HEK293 (cell line): ENCODE measurements at regions not wholly inside any gene's neighbourhood (a gene's known extent, or its start where the extent isn't known, plus 50 kb on each side); places are given as distances from the start of the nearest gene placed in this dataset.

Experiments used
- CTCF ChIA-PET: fragments of 350-600 bp; formaldehyde crosslinking; extraction: SDS; loops from one replicate; lab custom pipeline; 2021; ENCODE audit warnings: antibody characterized with exemption; lab: Yijun Ruan, JAX
- POLR2A ChIA-PET: fragments of 300-600 bp; formaldehyde crosslinking; extraction: SDS; loops from one replicate; lab custom pipeline; 2020; ENCODE audit warnings: antibody characterized with exemption, inconsistent platforms; lab: Yijun Ruan, JAX
- H3K27ac ChIP-seq: fragments of 200-500 bp; sonication (Bioruptor generic); 2 replicates; pipeline ENCODE4 v1.5.1; 2014; ENCODE audit warnings: low read depth, low read length, control low read depth, inconsistent platforms; ENCODE audit errors: extremely low read depth
- H3K36me3 ChIP-seq, 2 experiments: fragments of 200-500 bp in 1 of 2; sonication (Bioruptor generic) in 1 of 2; 1 replicate in 1 of 2; 2 replicates in 1 of 2; pipeline ENCODE4 v1.5.1; 2014 to 2017; ENCODE audit warnings: inconsistent platforms in 2 of 2, low read length in 2 of 2; ENCODE audit not compliant: control insufficient read depth in 2 of 2, insufficient read depth in 1 of 2
- H3K4me1 ChIP-seq: fragments of 200-500 bp; sonication (Bioruptor generic); 2 replicates; pipeline ENCODE4 v1.5.1; 2014; ENCODE audit warnings: mild to moderate bottlenecking, low read length, inconsistent platforms; ENCODE audit not compliant: control insufficient read depth, insufficient read depth
- H3K4me3 ChIP-seq: 2 replicates; pipeline ENCODE4 v1.5.1; 2011; ENCODE audit warnings: low read depth, mild to moderate bottlenecking, control low read depth, low read length, moderate library complexity
- H3K9me3 ChIP-seq: fragments of 200-500 bp; sonication (Bioruptor generic); 2 replicates; pipeline ENCODE4 v1.5.1; 2014; ENCODE audit warnings: low read depth, low read length, inconsistent platforms; ENCODE audit not compliant: control insufficient read depth, insufficient read depth
- KLF1 ChIP-seq: fragments of 450-650 bp; formaldehyde crosslinking; IDR thresholded peaks from 2 replicates; pipeline ENCODE4 v1.5.1; 2016; ENCODE audit warnings: missing biosample characterization, missing genetic modification characterization
- WT1 ChIP-seq: fragments of 450-650 bp; formaldehyde crosslinking; IDR thresholded peaks from 2 replicates; pipeline ENCODE4 v1.5.1; 2016; ENCODE audit warnings: missing biosample characterization, missing genetic modification characterization
- YY1 ChIP-seq: fragments of 450-650 bp; formaldehyde crosslinking; IDR thresholded peaks from 2 replicates; pipeline ENCODE4 v1.5.1; 2018; ENCODE audit warnings: missing biosample characterization, missing genetic modification characterization
- ZBTB1 ChIP-seq: fragments of 450-650 bp; formaldehyde crosslinking; IDR thresholded peaks from 2 replicates; pipeline ENCODE4 v1.5.1; 2016; ENCODE audit warnings: missing biosample characterization, missing genetic modification characterization
- ZBTB8A ChIP-seq: fragments of 450-650 bp; formaldehyde crosslinking; IDR thresholded peaks from 2 replicates; pipeline ENCODE4 v1.5.1; 2016; ENCODE audit warnings: missing biosample characterization, missing genetic modification characterization
- ZNF155 ChIP-seq: fragments of 450-650 bp; formaldehyde crosslinking; IDR thresholded peaks from 2 replicates; pipeline ENCODE4 v1.5.1; 2016; ENCODE audit warnings: missing biosample characterization, missing genetic modification characterization
- ZNF23 ChIP-seq: fragments of 450-650 bp; formaldehyde crosslinking; IDR thresholded peaks from 2 replicates; pipeline ENCODE4 v1.5.1; 2016; ENCODE audit warnings: missing biosample characterization, missing genetic modification characterization, borderline replicate concordance
- ZNF350 ChIP-seq: fragments of 450-650 bp; formaldehyde crosslinking; IDR thresholded peaks from 2 replicates; pipeline ENCODE4 v1.5.0; 2017; ENCODE audit warnings: missing biosample characterization, mild to moderate bottlenecking, missing genetic modification characterization
- ZNF530 ChIP-seq: fragments of 450-650 bp; formaldehyde crosslinking; IDR thresholded peaks from 2 replicates; pipeline ENCODE4 v1.5.1; 2016; ENCODE audit warnings: low read depth, missing biosample characterization, missing genetic modification characterization
- ZNF610 ChIP-seq: fragments of 450-650 bp; formaldehyde crosslinking; IDR thresholded peaks from 2 replicates; pipeline ENCODE4 v1.5.1; 2016; ENCODE audit warnings: missing biosample characterization, missing genetic modification characterization, borderline replicate concordance
- ZNF629 ChIP-seq: fragments of 450-650 bp; formaldehyde crosslinking; IDR thresholded peaks from 2 replicates; pipeline ENCODE4 v1.5.1; 2017; ENCODE audit warnings: missing biosample characterization, missing genetic modification characterization
- ZNF677 ChIP-seq: fragments of 450-650 bp; IDR thresholded peaks from 2 replicates; pipeline ENCODE4 v1.5.0; 2018; ENCODE audit warnings: missing biosample characterization, mild to moderate bottlenecking, missing genetic modification characterization, moderate library complexity
- TF ChIP-seq, protein P1 (sequence below): fragments of 450-650 bp; IDR thresholded peaks from 2 replicates; pipeline ENCODE4 v1.5.1; 2018; ENCODE audit warnings: missing biosample characterization, mild to moderate bottlenecking, missing genetic modification characterization
- TF ChIP-seq, protein P2 (sequence below): fragments of 450-650 bp; formaldehyde crosslinking; IDR thresholded peaks from 2 replicates; pipeline ENCODE4 v1.5.1; 2016; ENCODE audit warnings: missing biosample characterization, missing genetic modification characterization
- TF ChIP-seq, protein P3 (sequence below): fragments of 450-650 bp; formaldehyde crosslinking; IDR thresholded peaks from 2 replicates; pipeline ENCODE4 v1.5.1; 2016; ENCODE audit warnings: missing biosample characterization, missing genetic modification characterization
- TF ChIP-seq, protein P4 (sequence below): fragments of 450-650 bp; formaldehyde crosslinking; IDR thresholded peaks from 2 replicates; pipeline ENCODE4 v1.5.1; 2016; ENCODE audit warnings: missing biosample characterization, missing genetic modification characterization
- TF ChIP-seq, protein P5 (sequence below): fragments of 450-650 bp; formaldehyde crosslinking; IDR thresholded peaks from 2 replicates; pipeline ENCODE4 v1.5.1; 2017; ENCODE audit warnings: missing biosample characterization, missing genetic modification characterization
- TF ChIP-seq, protein P6 (sequence below): fragments of 450-650 bp; formaldehyde crosslinking; IDR thresholded peaks from 2 replicates; pipeline ENCODE4 v1.5.1; 2016; ENCODE audit warnings: missing biosample characterization, missing genetic modification characterization
- TF ChIP-seq, protein P7 (sequence below): fragments of 450-650 bp; formaldehyde crosslinking; IDR thresholded peaks from 2 replicates; pipeline ENCODE4 v1.5.1; 2017; ENCODE audit warnings: missing biosample characterization, missing genetic modification characterization

DNA sequence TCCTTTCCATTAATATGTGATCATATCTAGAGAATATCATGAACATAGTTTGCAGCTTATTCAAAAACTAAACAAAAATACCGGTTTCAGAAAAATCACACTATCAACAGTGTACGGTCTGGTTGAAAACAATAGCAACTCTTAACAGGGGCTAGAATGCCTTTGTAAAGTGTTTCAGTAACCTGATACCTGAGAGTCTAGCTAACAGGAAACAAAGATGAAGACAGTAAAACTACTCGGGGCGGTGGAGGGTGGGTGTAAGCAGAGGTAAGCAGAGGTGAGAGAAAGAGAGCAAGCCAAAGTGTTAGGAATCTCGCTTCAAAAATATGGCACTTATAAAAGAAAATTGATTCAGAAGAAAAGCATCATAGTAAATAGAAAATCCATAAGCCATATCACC is 109.0 kb upstream of the RGPD4 start (continued):
- TF ChIP-seq, protein P1, sequence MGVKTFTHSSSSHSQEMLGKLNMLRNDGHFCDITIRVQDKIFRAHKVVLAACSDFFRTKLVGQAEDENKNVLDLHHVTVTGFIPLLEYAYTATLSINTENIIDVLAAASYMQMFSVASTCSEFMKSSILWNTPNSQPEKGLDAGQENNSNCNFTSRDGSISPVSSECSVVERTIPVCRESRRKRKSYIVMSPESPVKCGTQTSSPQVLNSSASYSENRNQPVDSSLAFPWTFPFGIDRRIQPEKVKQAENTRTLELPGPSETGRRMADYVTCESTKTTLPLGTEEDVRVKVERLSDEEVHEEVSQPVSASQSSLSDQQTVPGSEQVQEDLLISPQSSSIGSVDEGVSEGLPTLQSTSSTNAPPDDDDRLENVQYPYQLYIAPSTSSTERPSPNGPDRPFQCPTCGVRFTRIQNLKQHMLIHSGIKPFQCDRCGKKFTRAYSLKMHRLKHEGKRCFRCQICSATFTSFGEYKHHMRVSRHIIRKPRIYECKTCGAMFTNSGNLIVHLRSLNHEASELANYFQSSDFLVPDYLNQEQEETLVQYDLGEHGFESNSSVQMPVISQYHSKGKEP: no peak
- TF ChIP-seq, protein P2, sequence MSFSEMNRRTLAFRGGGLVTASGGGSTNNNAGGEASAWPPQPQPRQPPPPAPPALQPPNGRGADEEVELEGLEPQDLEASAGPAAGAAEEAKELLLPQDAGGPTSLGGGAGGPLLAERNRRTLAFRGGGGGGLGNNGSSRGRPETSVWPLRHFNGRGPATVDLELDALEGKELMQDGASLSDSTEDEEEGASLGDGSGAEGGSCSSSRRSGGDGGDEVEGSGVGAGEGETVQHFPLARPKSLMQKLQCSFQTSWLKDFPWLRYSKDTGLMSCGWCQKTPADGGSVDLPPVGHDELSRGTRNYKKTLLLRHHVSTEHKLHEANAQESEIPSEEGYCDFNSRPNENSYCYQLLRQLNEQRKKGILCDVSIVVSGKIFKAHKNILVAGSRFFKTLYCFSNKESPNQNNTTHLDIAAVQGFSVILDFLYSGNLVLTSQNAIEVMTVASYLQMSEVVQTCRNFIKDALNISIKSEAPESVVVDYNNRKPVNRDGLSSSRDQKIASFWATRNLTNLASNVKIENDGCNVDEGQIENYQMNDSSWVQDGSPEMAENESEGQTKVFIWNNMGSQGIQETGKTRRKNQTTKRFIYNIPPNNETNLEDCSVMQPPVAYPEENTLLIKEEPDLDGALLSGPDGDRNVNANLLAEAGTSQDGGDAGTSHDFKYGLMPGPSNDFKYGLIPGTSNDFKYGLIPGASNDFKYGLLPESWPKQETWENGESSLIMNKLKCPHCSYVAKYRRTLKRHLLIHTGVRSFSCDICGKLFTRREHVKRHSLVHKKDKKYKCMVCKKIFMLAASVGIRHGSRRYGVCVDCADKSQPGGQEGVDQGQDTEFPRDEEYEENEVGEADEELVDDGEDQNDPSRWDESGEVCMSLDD: no peak
- TF ChIP-seq ZNF610 (tag by site-specific recombination): no peak
- no peak for TF ChIP-seq ZNF23 (tag by site-specific recombination)
- no peak for TF ChIP-seq ZBTB1 (tag by site-specific recombination)
- TF ChIP-seq KLF1 (tag by site-specific recombination): no peak
- TF ChIP-seq, protein P3, sequence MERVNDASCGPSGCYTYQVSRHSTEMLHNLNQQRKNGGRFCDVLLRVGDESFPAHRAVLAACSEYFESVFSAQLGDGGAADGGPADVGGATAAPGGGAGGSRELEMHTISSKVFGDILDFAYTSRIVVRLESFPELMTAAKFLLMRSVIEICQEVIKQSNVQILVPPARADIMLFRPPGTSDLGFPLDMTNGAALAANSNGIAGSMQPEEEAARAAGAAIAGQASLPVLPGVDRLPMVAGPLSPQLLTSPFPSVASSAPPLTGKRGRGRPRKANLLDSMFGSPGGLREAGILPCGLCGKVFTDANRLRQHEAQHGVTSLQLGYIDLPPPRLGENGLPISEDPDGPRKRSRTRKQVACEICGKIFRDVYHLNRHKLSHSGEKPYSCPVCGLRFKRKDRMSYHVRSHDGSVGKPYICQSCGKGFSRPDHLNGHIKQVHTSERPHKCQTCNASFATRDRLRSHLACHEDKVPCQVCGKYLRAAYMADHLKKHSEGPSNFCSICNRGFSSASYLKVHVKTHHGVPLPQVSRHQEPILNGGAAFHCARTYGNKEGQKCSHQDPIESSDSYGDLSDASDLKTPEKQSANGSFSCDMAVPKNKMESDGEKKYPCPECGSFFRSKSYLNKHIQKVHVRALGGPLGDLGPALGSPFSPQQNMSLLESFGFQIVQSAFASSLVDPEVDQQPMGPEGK: no peak
- no peak for TF ChIP-seq ZNF155 (tag by site-specific recombination)

DNA sequence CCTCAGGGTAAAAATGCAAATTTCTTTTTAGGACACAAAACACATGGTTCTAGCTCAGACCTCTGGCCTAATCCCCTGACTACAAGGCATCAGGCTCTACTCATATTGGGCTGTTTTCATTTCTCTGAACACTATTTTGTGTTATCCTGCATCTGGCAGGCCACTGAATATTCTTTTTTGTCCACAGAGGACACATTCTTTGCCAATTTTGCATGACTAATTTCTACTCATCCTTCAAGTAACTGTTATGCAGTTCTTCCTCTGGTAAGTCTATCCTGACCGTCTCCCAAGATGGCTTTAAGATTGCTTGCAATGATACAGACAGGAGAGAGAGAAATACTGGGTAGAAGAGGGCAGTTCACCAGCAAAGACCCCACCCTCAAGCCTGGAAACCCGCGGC is 107.6 kb upstream of the RGPD4 start:
- no peaks in the 10 kb centered on the region for H3K4me1 ChIP-seq
- ChIA-PET POLR2A (no interaction called here), CTCF (no interaction called here)
- no peaks in the 10 kb centered on the region for H3K9me3 ChIP-seq
- no peaks in the 10 kb centered on the region for H3K36me3 ChIP-seq
- no peak overlapping the region for H3K4me3 ChIP-seq
- no peak for TF ChIP-seq ZNF350 (tag by site-specific recombination)
- no peak overlapping the region for H3K27ac ChIP-seq

DNA sequence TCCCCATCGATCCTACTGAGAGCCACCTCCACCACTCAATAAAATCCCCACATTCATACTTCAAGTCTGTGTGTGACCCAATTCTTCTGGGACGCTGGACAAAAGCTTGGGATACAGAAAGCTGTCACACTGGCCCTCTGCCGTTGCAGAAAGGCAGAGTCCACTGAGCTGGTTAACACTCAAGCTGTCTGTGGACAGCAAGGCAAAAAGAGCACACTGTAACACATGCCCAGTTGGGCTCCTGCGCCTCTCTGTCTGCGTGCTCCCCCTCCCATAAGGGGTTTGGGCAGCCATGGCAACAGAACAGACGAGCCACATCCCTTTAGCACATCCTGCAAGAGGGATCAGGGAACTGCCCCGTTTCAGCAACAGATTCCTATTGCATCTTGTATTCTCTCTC is 106.9 kb upstream of the RGPD4 start:
- Histone ChIP-seq H3K36me3 (no peaks in the 10 kb centered on the region), H3K4me3 (no peak overlapping the region), H3K4me1 (no peaks in the 10 kb centered on the region), H3K27ac (no peak overlapping the region), H3K9me3 (no peaks in the 10 kb centered on the region)
- POLR2A ChIA-PET: no interaction called here
- CTCF ChIA-PET: no interaction called here
- TF ChIP-seq, protein P4, sequence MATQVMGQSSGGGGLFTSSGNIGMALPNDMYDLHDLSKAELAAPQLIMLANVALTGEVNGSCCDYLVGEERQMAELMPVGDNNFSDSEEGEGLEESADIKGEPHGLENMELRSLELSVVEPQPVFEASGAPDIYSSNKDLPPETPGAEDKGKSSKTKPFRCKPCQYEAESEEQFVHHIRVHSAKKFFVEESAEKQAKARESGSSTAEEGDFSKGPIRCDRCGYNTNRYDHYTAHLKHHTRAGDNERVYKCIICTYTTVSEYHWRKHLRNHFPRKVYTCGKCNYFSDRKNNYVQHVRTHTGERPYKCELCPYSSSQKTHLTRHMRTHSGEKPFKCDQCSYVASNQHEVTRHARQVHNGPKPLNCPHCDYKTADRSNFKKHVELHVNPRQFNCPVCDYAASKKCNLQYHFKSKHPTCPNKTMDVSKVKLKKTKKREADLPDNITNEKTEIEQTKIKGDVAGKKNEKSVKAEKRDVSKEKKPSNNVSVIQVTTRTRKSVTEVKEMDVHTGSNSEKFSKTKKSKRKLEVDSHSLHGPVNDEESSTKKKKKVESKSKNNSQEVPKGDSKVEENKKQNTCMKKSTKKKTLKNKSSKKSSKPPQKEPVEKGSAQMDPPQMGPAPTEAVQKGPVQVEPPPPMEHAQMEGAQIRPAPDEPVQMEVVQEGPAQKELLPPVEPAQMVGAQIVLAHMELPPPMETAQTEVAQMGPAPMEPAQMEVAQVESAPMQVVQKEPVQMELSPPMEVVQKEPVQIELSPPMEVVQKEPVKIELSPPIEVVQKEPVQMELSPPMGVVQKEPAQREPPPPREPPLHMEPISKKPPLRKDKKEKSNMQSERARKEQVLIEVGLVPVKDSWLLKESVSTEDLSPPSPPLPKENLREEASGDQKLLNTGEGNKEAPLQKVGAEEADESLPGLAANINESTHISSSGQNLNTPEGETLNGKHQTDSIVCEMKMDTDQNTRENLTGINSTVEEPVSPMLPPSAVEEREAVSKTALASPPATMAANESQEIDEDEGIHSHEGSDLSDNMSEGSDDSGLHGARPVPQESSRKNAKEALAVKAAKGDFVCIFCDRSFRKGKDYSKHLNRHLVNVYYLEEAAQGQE (tag by site-specific recombination): no peak
- TF ChIP-seq, protein P5, sequence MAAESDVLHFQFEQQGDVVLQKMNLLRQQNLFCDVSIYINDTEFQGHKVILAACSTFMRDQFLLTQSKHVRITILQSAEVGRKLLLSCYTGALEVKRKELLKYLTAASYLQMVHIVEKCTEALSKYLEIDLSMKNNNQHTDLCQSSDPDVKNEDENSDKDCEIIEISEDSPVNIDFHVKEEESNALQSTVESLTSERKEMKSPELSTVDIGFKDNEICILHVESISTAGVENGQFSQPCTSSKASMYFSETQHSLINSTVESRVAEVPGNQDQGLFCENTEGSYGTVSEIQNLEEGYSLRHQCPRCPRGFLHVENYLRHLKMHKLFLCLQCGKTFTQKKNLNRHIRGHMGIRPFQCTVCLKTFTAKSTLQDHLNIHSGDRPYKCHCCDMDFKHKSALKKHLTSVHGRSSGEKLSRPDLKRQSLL (tag by site-specific recombination): no peak
- TF ChIP-seq WT1 (tag by site-specific recombination): no peak
- TF ChIP-seq, protein P6, sequence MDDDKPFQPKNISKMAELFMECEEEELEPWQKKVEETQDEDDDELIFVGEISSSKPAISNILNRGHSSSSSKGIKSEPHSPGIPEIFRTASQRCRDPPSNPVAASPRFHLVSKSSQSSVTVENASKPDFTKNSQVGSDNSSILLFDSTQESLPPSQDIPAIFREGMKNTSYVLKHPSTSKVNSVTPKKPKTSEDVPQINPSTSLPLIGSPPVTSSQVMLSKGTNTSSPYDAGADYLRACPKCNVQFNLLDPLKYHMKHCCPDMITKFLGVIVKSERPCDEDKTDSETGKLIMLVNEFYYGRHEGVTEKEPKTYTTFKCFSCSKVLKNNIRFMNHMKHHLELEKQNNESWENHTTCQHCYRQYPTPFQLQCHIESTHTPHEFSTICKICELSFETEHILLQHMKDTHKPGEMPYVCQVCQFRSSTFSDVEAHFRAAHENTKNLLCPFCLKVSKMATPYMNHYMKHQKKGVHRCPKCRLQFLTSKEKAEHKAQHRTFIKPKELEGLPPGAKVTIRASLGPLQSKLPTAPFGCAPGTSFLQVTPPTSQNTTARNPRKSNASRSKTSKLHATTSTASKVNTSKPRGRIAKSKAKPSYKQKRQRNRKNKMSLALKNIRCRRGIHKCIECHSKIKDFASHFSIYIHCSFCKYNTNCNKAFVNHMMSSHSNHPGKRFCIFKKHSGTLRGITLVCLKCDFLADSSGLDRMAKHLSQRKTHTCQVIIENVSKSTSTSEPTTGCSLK (tag by site-specific recombination): no peak
- TF ChIP-seq ZNF629: no peak
- TF ChIP-seq YY1 (tag by site-specific recombination): no peak
- TF ChIP-seq ZBTB8A (tag by site-specific recombination): no peak
- TF ChIP-seq, protein P7, sequence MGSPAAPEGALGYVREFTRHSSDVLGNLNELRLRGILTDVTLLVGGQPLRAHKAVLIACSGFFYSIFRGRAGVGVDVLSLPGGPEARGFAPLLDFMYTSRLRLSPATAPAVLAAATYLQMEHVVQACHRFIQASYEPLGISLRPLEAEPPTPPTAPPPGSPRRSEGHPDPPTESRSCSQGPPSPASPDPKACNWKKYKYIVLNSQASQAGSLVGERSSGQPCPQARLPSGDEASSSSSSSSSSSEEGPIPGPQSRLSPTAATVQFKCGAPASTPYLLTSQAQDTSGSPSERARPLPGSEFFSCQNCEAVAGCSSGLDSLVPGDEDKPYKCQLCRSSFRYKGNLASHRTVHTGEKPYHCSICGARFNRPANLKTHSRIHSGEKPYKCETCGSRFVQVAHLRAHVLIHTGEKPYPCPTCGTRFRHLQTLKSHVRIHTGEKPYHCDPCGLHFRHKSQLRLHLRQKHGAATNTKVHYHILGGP (tag by site-specific recombination): no peak
- no peak for TF ChIP-seq ZNF530 (tag by site-specific recombination)
- no peak for TF ChIP-seq ZNF677
